HL-60 (cell line): ENCODE measurements at regions not wholly inside any gene's neighbourhood (a gene's known extent, or its start where the extent isn't known, plus 50 kb on each side); places are given as distances from the start of the nearest gene placed in this dataset.
"Not testable (repeated sequence)": the region's sequence is repeated elsewhere in the genome, so short reads cannot be mapped to it uniquely, and the experiment has no call there.

Experiments
- GABPA ChIP-seq: IDR thresholded peaks from 2 replicates; pipeline ENCODE4 v1.6.1; 2012; ENCODE audit warnings: low read depth
- TF ChIP-seq, protein P1 (sequence below): IDR thresholded peaks from one replicate; pipeline ENCODE4 v1.5.1; 2011; ENCODE audit warnings: low read length, control low read depth, inconsistent platforms; ENCODE audit not compliant: insufficient read depth

DNA sequence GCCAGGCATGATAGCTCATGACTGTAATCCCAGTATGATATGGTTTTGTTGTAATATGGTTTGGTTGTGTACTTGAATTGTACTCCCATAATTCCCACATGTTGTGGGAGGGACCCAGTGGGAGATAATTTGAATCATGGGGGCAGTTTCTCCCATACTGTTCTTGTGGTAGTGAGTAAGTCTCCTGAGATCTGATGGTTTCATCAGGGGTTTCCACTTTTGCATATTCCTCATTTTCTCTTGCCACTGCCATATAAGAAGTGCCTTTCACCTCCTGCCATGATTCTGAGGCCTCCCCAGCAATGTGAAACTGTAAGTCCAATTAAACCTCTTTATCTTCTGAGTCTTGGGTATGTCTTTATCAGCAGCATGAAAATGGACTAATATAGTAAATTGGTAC lies 160.3 kb upstream of the COX10 start:
- TF ChIP-seq, protein P1, sequence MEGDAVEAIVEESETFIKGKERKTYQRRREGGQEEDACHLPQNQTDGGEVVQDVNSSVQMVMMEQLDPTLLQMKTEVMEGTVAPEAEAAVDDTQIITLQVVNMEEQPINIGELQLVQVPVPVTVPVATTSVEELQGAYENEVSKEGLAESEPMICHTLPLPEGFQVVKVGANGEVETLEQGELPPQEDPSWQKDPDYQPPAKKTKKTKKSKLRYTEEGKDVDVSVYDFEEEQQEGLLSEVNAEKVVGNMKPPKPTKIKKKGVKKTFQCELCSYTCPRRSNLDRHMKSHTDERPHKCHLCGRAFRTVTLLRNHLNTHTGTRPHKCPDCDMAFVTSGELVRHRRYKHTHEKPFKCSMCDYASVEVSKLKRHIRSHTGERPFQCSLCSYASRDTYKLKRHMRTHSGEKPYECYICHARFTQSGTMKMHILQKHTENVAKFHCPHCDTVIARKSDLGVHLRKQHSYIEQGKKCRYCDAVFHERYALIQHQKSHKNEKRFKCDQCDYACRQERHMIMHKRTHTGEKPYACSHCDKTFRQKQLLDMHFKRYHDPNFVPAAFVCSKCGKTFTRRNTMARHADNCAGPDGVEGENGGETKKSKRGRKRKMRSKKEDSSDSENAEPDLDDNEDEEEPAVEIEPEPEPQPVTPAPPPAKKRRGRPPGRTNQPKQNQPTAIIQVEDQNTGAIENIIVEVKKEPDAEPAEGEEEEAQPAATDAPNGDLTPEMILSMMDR, result not testable (repeated sequence)
- TF ChIP-seq GABPA, result not testable (repeated sequence)
